ENCODE measurements at regions not wholly inside any gene's neighbourhood (a gene's known extent, or its start where the extent isn't known, plus 50 kb on each side); places are given as distances from the start of the nearest gene placed in this dataset.

DNA sequence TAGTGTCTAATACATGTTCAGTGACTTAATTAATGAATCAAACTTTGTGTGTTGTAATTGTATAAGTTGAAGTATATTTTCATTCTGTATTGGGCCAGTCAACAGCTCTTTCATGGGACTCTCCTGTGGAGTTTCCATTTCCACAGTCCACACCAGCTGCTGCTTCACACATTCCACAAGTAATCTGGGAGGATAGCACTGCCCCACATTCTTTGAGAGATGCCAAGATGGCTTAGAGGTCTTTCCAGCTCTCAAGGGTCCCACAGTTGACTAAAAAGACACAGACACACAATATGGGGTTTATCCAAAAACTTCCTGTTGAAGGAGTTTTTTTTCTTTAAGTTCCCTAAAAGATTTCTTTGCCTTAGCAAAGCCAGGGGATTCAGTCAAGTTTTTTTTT lies 408.3 kb downstream of the AACS start:
- no peak for DNase-seq (ENCODE audit: low read depth in 2 of 2, low spot score in 1 of 2)

GRCh38 chr12:125487336-125487735 lies 422.1 kb downstream of the AACS start:
- DNase-seq (ENCODE audit: low read depth in 2 of 2, low spot score in 1 of 2), result no peak

DNA sequence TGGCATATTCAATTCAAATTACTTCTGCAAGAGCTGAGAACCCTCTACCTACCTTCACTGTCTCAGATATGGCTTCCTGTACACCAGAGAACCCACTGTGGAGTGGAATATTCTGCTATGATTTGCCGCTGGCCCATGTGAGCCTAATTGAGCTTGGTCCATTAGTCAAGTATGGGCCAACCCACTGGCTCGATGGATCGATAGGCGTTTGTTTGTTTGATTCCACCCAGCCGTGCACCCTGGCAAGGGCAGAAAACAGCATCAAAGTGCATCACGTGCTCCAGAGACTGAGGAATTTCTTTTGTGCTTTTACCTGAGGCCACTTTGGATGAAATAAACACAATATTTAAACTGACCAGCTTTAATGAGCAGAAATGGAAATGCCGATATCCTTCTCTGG lies 426.3 kb downstream of the AACS start:
- no peak for DNase-seq (ENCODE audit: low read depth in 2 of 2, low spot score in 1 of 2)

- DNase-seq (ENCODE audit: low read depth in 2 of 2, low spot score in 1 of 2), result no peak
These were observed 427.4 kb downstream of the AACS start for GRCh38 chr12:125492354-125493270.

- no peak for DNase-seq (ENCODE audit: low read depth in 2 of 2, low spot score in 1 of 2)
These were observed 428.6 kb downstream of the AACS start for GRCh38 chr12:125493704-125494308.

DNA sequence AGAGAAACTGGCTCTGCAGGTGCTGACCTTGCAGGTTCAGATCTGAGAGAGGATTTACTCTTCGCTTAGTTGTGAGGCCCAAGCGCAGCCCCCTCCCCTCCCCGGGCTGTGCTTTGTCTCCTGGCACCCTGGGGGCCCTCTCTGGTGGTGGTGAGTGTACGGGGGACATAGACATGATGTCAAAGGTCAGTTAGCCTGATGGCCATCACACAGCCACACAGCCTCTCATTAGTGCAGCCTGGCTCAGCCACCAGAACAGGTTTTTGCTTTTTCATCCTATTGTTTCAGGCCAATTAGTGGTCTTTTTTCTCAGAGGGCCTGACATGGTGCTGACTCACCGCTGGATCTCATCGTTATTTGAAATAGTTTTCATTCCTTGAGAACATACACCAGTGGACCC lies 437.9 kb downstream of the AACS start:
- DNase-seq (ENCODE audit: low read depth in 2 of 2, low spot score in 1 of 2), result no peak

- DNase-seq (ENCODE audit: low read depth in 2 of 2, low spot score in 1 of 2), result no peak
These were observed 444.0 kb downstream of the AACS start for GRCh38 chr12:125509195-125509594.

- DNase-seq (ENCODE audit: low read depth in 2 of 2, low spot score in 1 of 2), result no peak
These were observed 447.5 kb downstream of the AACS start for GRCh38 chr12:125512541-125513298.

- no peak for DNase-seq (ENCODE audit: low read depth in 2 of 2, low spot score in 1 of 2)
These were observed 450.7 kb downstream of the AACS start for GRCh38 chr12:125515887-125516286.

DNA sequence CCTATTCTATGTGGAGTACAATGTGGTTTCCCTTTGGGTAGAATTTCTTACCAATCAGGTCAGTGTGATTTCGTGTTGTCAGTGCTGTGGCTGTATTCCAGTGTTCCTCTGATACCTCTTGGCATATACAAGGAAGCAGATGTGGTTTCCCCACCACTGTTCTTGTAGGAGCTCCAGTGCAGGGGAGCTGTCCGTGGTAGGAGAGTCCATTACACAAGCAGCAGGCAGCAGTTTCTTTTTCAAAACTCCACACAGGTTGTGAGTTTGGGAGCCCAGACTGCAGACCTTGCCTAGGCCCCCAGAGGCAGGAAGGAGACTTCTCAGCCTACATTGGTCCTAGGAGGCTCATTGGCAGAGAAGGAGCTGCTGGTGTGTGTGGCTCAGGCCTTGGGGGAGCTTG lies 452.8 kb downstream of the AACS start:
- DNase-seq (ENCODE audit: low read depth in 2 of 2, low spot score in 1 of 2), result no peak

DNA sequence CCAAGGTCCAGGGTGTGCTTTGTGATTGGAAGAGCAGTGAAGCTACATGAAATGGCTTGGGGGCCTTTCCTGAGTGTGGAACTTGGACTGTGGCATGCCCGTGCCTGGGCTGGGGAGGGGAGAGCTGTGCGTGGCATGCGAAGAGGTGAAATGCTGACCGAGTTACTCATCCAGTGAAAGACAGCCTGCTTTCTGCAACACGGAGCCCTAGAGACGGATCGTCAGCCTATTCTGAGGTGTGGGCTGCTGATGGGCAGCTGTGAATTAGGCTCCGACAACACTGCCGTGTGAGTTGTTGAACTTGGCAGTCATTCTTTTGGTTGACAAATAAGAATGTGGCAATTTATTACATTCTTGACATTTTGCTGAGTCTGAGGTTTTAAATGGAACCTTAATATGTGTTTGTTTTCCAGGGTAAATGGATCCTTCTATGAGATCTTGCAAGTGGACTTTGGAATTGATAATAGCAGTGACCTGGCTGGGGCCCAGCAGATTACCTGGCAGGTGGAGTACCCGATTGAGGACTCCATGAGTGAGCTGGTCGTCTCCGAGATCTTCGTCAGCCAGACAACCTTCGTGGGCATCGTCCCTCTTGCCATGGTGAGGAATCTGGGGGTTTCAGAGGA lies 453.9 kb downstream of the AACS start:
- no peak for DNase-seq (ENCODE audit: low read depth in 2 of 2, low spot score in 1 of 2)

DNA sequence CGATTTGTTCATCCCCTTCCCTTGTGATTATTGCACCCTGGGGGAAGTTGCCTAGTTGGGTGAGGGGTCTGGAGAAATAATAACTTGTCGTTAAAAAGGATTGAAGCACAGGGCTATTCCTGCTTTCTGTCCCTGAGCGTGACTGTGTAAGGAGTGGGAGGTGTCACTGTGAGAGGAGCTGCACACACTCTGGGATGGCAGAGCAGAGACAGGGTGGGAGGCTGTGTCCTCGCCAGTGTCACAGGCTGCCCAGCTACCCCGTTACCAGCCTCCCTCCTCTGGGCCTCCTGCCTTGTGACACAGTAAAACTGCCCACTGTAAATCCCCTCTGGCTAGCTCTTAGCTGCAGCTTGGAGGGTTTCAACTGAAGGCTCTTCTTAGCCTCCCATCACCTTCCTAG lies 460.6 kb downstream of the AACS start:
- DNase-seq (ENCODE audit: low read depth in 2 of 2, low spot score in 1 of 2), result no peak

GRCh38 chr12:125528281-125528680 lies 463.0 kb downstream of the AACS start:
- no peak for DNase-seq (ENCODE audit: low read depth in 2 of 2, low spot score in 1 of 2)

DNA sequence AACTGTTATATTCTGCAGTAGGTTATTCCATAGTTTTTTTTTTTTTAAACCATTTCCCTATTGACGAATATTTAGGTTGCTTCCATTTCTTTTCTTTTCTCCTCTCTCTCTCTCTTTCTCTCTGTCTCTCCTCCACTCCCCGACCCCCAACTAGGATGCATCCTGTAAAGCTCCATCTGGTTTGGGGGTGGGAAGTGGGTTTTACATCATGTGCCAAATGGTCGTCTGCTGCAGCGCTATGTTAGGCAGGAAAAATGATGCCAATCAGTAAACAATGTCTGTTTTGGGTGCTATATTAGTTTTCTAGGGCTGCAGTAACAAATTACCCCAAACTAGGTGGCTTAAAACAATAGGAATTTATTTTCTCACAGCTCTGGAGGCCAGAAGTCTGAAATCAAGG lies 465.0 kb downstream of the AACS start:
- no peak for DNase-seq (ENCODE audit: low read depth in 2 of 2, low spot score in 1 of 2)

DNA sequence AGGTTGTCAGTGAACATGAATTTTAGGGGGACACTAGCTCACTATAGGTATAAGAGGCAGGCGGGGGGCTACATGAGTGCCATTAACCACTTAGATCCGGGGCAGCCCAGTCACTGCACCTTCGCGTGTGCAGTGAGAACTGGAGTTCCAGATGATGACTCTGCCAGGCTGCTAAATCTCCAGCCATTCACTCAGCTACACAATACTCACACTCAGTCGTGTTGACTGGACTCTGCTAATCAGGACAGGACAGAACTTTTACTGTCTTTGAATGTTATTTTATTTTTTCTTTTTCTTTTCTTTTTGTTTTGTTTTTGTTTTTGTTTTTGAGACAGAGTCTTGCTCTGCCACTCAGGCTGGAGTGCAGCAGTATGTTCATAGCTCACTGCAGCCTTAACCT lies 465.6 kb downstream of the AACS start:
- no peak for DNase-seq (ENCODE audit: low read depth in 2 of 2, low spot score in 1 of 2)

- no peak for DNase-seq (ENCODE audit: low read depth in 2 of 2, low spot score in 1 of 2)
These were observed 466.3 kb downstream of the AACS start for GRCh38 chr12:125531574-125531973.

- DNase-seq (ENCODE audit: low read depth in 2 of 2, low spot score in 1 of 2), result no peak
These were observed 468.3 kb downstream of the AACS start for GRCh38 chr12:125533434-125534029.

DNA sequence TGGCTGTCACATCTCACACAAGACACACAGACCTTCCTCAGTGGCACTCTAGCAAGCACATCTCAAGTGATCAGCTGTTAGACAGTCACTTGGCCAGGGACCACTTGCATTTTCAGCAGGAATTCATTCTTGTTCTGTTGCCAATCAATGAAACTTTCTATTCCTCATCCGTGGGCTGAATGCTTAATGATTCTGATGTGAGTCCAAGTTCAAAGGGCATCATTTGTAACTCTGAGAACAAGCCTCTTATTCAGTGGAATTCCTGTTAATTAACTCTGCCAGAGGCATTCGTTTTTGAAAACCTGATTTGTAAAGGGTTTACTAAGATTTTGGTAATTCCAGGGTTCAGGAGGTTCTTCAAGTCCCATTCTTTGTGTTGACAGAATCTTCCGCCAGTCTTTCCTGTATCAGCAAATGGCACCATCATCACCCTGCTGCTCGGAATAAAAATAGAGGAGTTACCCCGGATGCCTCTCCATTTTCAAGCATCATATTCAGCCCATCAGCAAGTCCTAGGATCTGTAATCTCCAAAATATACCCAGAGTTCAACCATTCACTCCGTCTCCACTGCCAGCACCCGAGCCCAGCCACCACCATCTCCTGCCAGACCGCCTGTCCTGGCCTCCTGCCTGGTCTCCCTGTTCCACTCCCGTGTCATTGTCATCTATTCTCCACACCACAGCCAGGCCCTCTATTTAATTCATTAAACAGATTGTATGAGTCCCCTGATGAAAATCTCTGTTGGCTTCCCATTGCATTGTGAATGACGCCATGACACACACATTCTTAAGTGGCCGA lies 473.4 kb downstream of the AACS start:
- no peak for DNase-seq (ENCODE audit: low read depth in 2 of 2, low spot score in 1 of 2)

DNA sequence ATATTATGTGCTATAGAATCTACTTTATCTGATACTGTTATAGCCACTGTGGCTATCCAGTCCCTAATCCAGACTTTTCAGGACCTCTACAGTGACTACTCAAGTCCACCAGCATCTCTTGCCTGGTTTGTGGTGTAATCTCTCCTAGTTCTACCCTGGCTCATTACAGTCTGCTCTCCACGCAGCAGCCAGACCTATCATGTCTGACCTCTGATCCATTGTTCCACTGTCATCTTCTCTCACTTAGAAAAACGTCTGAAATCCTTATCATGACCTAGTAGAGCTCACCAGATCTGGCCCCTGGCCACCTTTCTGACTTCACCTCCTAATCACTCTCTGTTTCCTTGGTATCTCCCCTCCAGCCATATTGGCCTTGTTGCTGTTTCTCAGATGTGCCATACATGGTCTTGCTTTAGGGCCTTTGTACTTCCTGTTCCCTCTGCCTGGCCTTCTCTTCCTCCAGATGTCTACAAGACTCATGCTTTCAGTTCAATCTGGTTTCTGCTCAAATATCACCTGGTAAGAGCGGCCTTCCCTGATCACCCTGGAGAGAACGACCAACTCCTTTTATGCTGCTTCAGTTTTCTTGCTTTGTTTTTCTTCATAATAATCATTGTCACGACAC lies 475.5 kb downstream of the AACS start:
- no peak for DNase-seq (ENCODE audit: low read depth in 2 of 2, low spot score in 1 of 2)

GRCh38 chr12:125544960-125545359 lies 479.7 kb downstream of the AACS start:
- no peak for DNase-seq (ENCODE audit: low read depth in 2 of 2, low spot score in 1 of 2)

Data from stimulated activated CD8-positive, alpha-beta memory T cell treated with anti-CD3 and anti-CD28 coated beads, Interleukin-4, amount 100 ng/mL, for 1 hour (primary cell).